ENCODE measurements at regions not wholly inside any gene's neighbourhood (a gene's known extent, or its start where the extent isn't known, plus 50 kb on each side); places are given as distances from the start of the nearest gene placed in this dataset.
"Not testable (repeated sequence)": the region's sequence is repeated elsewhere in the genome, so short reads cannot be mapped to it uniquely, and the experiment has no call there.

GRCh38 chr7:132030883-132031282 lies 474.5 kb upstream of the PODXL start:
- intact Hi-C loops (cut with micrococcal nuclease): no loop called here

- intact Hi-C loops (cut with micrococcal nuclease): no loop called here
These were observed 473.7 kb upstream of the PODXL start for GRCh38 chr7:132030086-132030568.

- intact Hi-C loops (cut with micrococcal nuclease): no loop called here
These were observed 473.1 kb upstream of the PODXL start for GRCh38 chr7:132029369-132030085.

GRCh38 chr7:132028144-132028920 lies 471.9 kb upstream of the PODXL start:
- intact Hi-C loops (cut with micrococcal nuclease): no loop called here

GRCh38 chr7:132024290-132024689 lies 467.9 kb upstream of the PODXL start:
- intact Hi-C loops (cut with micrococcal nuclease): no loop called here

GRCh38 chr7:132023466-132023865 lies 467.0 kb upstream of the PODXL start:
- intact Hi-C loops (cut with micrococcal nuclease): no loop called here

GRCh38 chr7:132022188-132022587 lies 465.8 kb upstream of the PODXL start:
- intact Hi-C loops (cut with micrococcal nuclease): no loop called here

GRCh38 chr7:132019703-132020102 lies 463.3 kb upstream of the PODXL start:
- intact Hi-C loops (cut with micrococcal nuclease): no loop called here

GRCh38 chr7:132009778-132010177 lies 453.4 kb upstream of the PODXL start:
- intact Hi-C loops (cut with micrococcal nuclease): no loop called here

- intact Hi-C loops (cut with micrococcal nuclease): no loop called here
These were observed 448.1 kb upstream of the PODXL start for GRCh38 chr7:132004529-132004928.

- intact Hi-C loops (cut with micrococcal nuclease): no loop called here
These were observed 446.0 kb upstream of the PODXL start for GRCh38 chr7:132002343-132002968.

GRCh38 chr7:132001146-132001545 lies 444.7 kb upstream of the PODXL start:
- intact Hi-C loops (cut with micrococcal nuclease): no loop called here

GRCh38 chr7:131999193-131999592 lies 442.8 kb upstream of the PODXL start:
- intact Hi-C loops (cut with micrococcal nuclease): no loop called here

- intact Hi-C loops (cut with micrococcal nuclease): no loop called here
These were observed 438.9 kb upstream of the PODXL start for GRCh38 chr7:131995324-131995723.

GRCh38 chr7:131981069-131981468 lies 424.6 kb upstream of the PODXL start:
- intact Hi-C loops (cut with micrococcal nuclease): not testable (repeated sequence)

GRCh38 chr7:131978118-131978517 lies 421.7 kb upstream of the PODXL start:
- intact Hi-C loops (cut with micrococcal nuclease): not testable (repeated sequence)

GRCh38 chr7:131976411-131976810 lies 420.0 kb upstream of the PODXL start:
- intact Hi-C loops (cut with micrococcal nuclease): no loop called here

- intact Hi-C loops (cut with micrococcal nuclease): no loop called here
These were observed 418.2 kb upstream of the PODXL start for GRCh38 chr7:131974671-131975070.

- intact Hi-C loops (cut with micrococcal nuclease): no loop called here
These were observed 415.8 kb upstream of the PODXL start for GRCh38 chr7:131972251-131972650.

GRCh38 chr7:131970602-131971001 lies 414.2 kb upstream of the PODXL start:
- intact Hi-C loops (cut with micrococcal nuclease): no loop called here

- intact Hi-C loops (cut with micrococcal nuclease): no loop called here
These were observed 413.1 kb upstream of the PODXL start for GRCh38 chr7:131969560-131969959.

GRCh38 chr7:131967216-131967730 lies 410.8 kb upstream of the PODXL start:
- intact Hi-C loops (cut with micrococcal nuclease): no loop called here

Data from T-helper 2 cell treated with Interferon-gamma antibody and Interleukin-4, amounts not matched to agents 100 ng/mL and 5 ng/mL, for 36 hours (primary cell).